HEK293 (cell line): ENCODE measurements at regions not wholly inside any gene's neighbourhood (a gene's known extent, or its start where the extent isn't known, plus 50 kb on each side); places are given as distances from the start of the nearest gene placed in this dataset.

Source experiments
- CTCF ChIA-PET: fragments of 350-600 bp; formaldehyde crosslinking; extraction: SDS; loops from one replicate; lab custom pipeline; 2021; ENCODE audit warnings: antibody characterized with exemption; lab: Yijun Ruan, JAX
- POLR2A ChIA-PET: fragments of 300-600 bp; formaldehyde crosslinking; extraction: SDS; loops from one replicate; lab custom pipeline; 2020; ENCODE audit warnings: antibody characterized with exemption, inconsistent platforms; lab: Yijun Ruan, JAX
- H3K27ac ChIP-seq: fragments of 200-500 bp; sonication (Bioruptor generic); 2 replicates; pipeline ENCODE4 v1.5.1; 2014; ENCODE audit warnings: low read depth, low read length, control low read depth, inconsistent platforms; ENCODE audit errors: extremely low read depth
- H3K36me3 ChIP-seq, 2 experiments: fragments of 200-500 bp in 1 of 2; sonication (Bioruptor generic) in 1 of 2; 1 replicate in 1 of 2; 2 replicates in 1 of 2; pipeline ENCODE4 v1.5.1; 2014 to 2017; ENCODE audit warnings: inconsistent platforms in 2 of 2, low read length in 2 of 2; ENCODE audit not compliant: control insufficient read depth in 2 of 2, insufficient read depth in 1 of 2
- H3K4me1 ChIP-seq: fragments of 200-500 bp; sonication (Bioruptor generic); 2 replicates; pipeline ENCODE4 v1.5.1; 2014; ENCODE audit warnings: mild to moderate bottlenecking, low read length, inconsistent platforms; ENCODE audit not compliant: control insufficient read depth, insufficient read depth
- H3K4me3 ChIP-seq: 2 replicates; pipeline ENCODE4 v1.5.1; 2011; ENCODE audit warnings: low read depth, mild to moderate bottlenecking, control low read depth, low read length, moderate library complexity
- H3K9me3 ChIP-seq: fragments of 200-500 bp; sonication (Bioruptor generic); 2 replicates; pipeline ENCODE4 v1.5.1; 2014; ENCODE audit warnings: low read depth, low read length, inconsistent platforms; ENCODE audit not compliant: control insufficient read depth, insufficient read depth
- BCL6B ChIP-seq: fragments of 450-650 bp; formaldehyde crosslinking; IDR thresholded peaks from 2 replicates; pipeline ENCODE4 v1.5.1; 2017; ENCODE audit warnings: missing biosample characterization, missing genetic modification characterization
- KLF9 ChIP-seq: fragments of 450-650 bp; formaldehyde crosslinking; IDR thresholded peaks from 2 replicates; pipeline ENCODE4 v1.5.1; 2016; ENCODE audit warnings: missing biosample characterization, missing genetic modification characterization, low read depth
- MEIS1 ChIP-seq: sonication (generic); formaldehyde crosslinking; IDR thresholded peaks from 2 replicates; pipeline ENCODE4 v1.8.1; 2022; ENCODE audit warnings: missing genetic modification reagents, mild to moderate bottlenecking, borderline replicate concordance
- MYNN ChIP-seq: fragments of 450-650 bp; formaldehyde crosslinking; IDR thresholded peaks from 2 replicates; pipeline ENCODE4 v1.5.1; 2016; ENCODE audit warnings: missing biosample characterization, missing genetic modification characterization, borderline replicate concordance
- MZF1 ChIP-seq: fragments of 450-650 bp; formaldehyde crosslinking; IDR thresholded peaks from 2 replicates; pipeline ENCODE4 v1.5.1; 2017; ENCODE audit warnings: missing biosample characterization, missing genetic modification characterization, borderline replicate concordance
- PRDM1 ChIP-seq: fragments of 450-650 bp; formaldehyde crosslinking; IDR thresholded peaks from 2 replicates; pipeline ENCODE4; 2016; ENCODE audit warnings: missing biosample characterization, missing genetic modification characterization
- ZNF155 ChIP-seq: fragments of 450-650 bp; formaldehyde crosslinking; IDR thresholded peaks from 2 replicates; pipeline ENCODE4 v1.5.1; 2016; ENCODE audit warnings: missing biosample characterization, missing genetic modification characterization
- ZNF175 ChIP-seq: fragments of 450-650 bp; formaldehyde crosslinking; IDR thresholded peaks from 2 replicates; pipeline ENCODE4 v1.5.1; 2016; ENCODE audit warnings: missing biosample characterization, missing genetic modification characterization
- ZNF23 ChIP-seq: fragments of 450-650 bp; formaldehyde crosslinking; IDR thresholded peaks from 2 replicates; pipeline ENCODE4 v1.5.1; 2016; ENCODE audit warnings: missing biosample characterization, missing genetic modification characterization, borderline replicate concordance
- ZNF335 ChIP-seq: fragments of 450-650 bp; formaldehyde crosslinking; conservative IDR thresholded peaks from 2 replicates; pipeline ENCODE4 v1.5.1; 2016; ENCODE audit warnings: missing biosample characterization, missing genetic modification characterization
- ZNF350 ChIP-seq: fragments of 450-650 bp; formaldehyde crosslinking; IDR thresholded peaks from 2 replicates; pipeline ENCODE4 v1.5.0; 2017; ENCODE audit warnings: missing biosample characterization, mild to moderate bottlenecking, missing genetic modification characterization
- ZNF654 ChIP-seq: fragments of 450-650 bp; formaldehyde crosslinking; IDR thresholded peaks from 2 replicates; pipeline ENCODE4 v1.5.1; 2016; ENCODE audit warnings: low read depth, missing biosample characterization, missing genetic modification characterization
- ZNF768 ChIP-seq: fragments of 450-650 bp; formaldehyde crosslinking; IDR thresholded peaks from 2 replicates; pipeline ENCODE4 v1.5.1; 2018; ENCODE audit warnings: missing biosample characterization, mild to moderate bottlenecking, missing genetic modification characterization
- ZNF776 ChIP-seq: fragments of 450-650 bp; formaldehyde crosslinking; IDR thresholded peaks from 2 replicates; pipeline ENCODE4 v1.5.0; 2017; ENCODE audit warnings: missing biosample characterization, missing genetic modification characterization, borderline replicate concordance
- TF ChIP-seq, protein P1 (sequence below): fragments of 450-650 bp; formaldehyde crosslinking; IDR thresholded peaks from 2 replicates; pipeline ENCODE4 v1.5.1; 2016; ENCODE audit warnings: missing biosample characterization, missing genetic modification characterization
- TF ChIP-seq, protein P2 (sequence below): fragments of 450-650 bp; formaldehyde crosslinking; IDR thresholded peaks from 2 replicates; pipeline ENCODE4 v1.5.1; 2016; ENCODE audit warnings: missing biosample characterization, missing genetic modification characterization, borderline replicate concordance

- H3K9me3 ChIP-seq: no peaks in the 10 kb centered on the region
- TF ChIP-seq PRDM1 (tag by site-specific recombination) (no peak), ZNF175 (tag by site-specific recombination) (no peak)
- TF ChIP-seq, protein P1, sequence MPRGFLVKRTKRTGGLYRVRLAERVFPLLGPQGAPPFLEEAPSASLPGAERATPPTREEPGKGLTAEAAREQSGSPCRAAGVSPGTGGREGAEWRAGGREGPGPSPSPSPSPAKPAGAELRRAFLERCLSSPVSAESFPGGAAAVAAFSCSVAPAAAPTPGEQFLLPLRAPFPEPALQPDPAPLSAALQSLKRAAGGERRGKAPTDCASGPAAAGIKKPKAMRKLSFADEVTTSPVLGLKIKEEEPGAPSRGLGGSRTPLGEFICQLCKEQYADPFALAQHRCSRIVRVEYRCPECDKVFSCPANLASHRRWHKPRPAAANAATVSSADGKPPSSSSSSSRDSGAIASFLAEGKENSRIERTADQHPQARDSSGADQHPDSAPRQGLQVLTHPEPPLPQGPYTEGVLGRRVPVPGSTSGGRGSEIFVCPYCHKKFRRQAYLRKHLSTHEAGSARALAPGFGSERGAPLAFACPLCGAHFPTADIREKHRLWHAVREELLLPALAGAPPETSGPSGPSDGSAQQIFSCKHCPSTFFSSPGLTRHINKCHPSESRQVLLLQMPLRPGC (tag by site-specific recombination): no peak
- ChIA-PET POLR2A (interaction anchor here (0.6 kb wide), 1 partner anchor 8 kb away, joined by 4 read pairs; no protein-coding TSS in a partner anchor), CTCF (interaction anchor here (0.6 kb wide), 1 partner anchor 345 kb away, joined by 3 read pairs; no protein-coding TSS in a partner anchor)
- no peaks in the 10 kb centered on the region for H3K36me3 ChIP-seq
- no peaks in the 10 kb centered on the region for H3K4me1 ChIP-seq
- H3K4me3 ChIP-seq: no peak overlapping the region
- no peak overlapping the region for H3K27ac ChIP-seq
Measured at GRCh38 chr13:111532111-111532510, 211.7 kb downstream of the TEX29 start.

GRCh38 chr13:111533900-111534683 lies 213.7 kb downstream of the TEX29 start:
- no peak overlapping the region for H3K4me3 ChIP-seq
- H3K4me1 ChIP-seq: no peaks in the 10 kb centered on the region
- H3K27ac ChIP-seq: no peak overlapping the region
- CTCF ChIA-PET: no interaction called here
- no peaks in the 10 kb centered on the region for H3K36me3 ChIP-seq
- TF ChIP-seq KLF9 (tag by site-specific recombination): no peak
- TF ChIP-seq BCL6B (tag by site-specific recombination): no peak
- TF ChIP-seq ZNF350: no peak
- no peak for TF ChIP-seq ZNF335 (tag by site-specific recombination)
- no peak for TF ChIP-seq ZNF776 (tag by site-specific recombination)
- no peak for TF ChIP-seq MYNN (tag by site-specific recombination)
- no peak for TF ChIP-seq ZNF23 (tag by site-specific recombination)
- no peak for TF ChIP-seq MZF1
- no peak for TF ChIP-seq ZNF155 (tag by site-specific recombination)
- no peak for TF ChIP-seq ZNF654 (tag by site-specific recombination)
- TF ChIP-seq, protein P2, sequence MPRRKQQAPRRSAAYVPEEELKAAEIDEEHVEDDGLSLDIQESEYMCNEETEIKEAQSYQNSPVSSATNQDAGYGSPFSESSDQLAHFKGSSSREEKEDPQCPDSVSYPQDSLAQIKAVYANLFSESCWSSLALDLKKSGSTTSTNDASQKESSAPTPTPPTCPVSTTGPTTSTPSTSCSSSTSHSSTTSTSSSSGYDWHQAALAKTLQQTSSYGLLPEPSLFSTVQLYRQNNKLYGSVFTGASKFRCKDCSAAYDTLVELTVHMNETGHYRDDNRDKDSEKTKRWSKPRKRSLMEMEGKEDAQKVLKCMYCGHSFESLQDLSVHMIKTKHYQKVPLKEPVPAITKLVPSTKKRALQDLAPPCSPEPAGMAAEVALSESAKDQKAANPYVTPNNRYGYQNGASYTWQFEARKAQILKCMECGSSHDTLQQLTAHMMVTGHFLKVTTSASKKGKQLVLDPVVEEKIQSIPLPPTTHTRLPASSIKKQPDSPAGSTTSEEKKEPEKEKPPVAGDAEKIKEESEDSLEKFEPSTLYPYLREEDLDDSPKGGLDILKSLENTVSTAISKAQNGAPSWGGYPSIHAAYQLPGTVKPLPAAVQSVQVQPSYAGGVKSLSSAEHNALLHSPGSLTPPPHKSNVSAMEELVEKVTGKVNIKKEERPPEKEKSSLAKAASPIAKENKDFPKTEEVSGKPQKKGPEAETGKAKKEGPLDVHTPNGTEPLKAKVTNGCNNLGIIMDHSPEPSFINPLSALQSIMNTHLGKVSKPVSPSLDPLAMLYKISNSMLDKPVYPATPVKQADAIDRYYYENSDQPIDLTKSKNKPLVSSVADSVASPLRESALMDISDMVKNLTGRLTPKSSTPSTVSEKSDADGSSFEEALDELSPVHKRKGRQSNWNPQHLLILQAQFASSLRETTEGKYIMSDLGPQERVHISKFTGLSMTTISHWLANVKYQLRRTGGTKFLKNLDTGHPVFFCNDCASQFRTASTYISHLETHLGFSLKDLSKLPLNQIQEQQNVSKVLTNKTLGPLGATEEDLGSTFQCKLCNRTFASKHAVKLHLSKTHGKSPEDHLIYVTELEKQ (tag by site-specific recombination): no peak
- TF ChIP-seq MEIS1: no peak
- TF ChIP-seq ZNF768: no peak
- POLR2A ChIA-PET: no interaction called here
- H3K9me3 ChIP-seq: no peaks in the 10 kb centered on the region
